ENCODE measurements at regions not wholly inside any gene's neighbourhood (a gene's known extent, or its start where the extent isn't known, plus 50 kb on each side); places are given as distances from the start of the nearest gene placed in this dataset.

DNA sequence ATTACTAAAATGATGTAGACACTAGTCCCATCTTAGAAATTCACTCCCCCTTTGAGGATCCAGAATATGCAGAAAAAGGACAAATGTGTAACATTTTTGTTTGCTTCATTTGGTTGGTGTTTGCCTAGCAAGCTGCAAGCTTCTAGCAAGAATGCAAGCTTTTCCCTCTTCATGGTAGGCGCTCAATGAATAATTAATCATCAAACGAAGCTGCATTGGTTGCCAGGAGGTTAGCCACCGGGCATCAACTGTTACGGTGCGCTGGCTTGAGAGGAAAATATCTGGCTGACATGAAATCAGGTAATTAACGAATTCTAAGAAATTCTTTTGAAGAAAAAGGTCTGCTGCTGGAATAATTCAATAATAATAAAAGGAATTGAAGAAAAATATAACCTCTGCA lies 341.0 kb upstream of the KYNU start:
- TF ChIP-seq POLR2A (IDR thresholded peaks at IDR 0.05) (no peak), CTCF (IDR thresholded peaks at IDR 0.05) (no peak)

Data from adrenal gland (tissue), 5 donors.